WTC11 (cell line): ENCODE measurements at regions not wholly inside any gene's neighbourhood (a gene's known extent, or its start where the extent isn't known, plus 50 kb on each side); places are given as distances from the start of the nearest gene placed in this dataset.

ENCODE experiments used
- ATAC-seq: fragments of 200-7000 bp; cut with Tn5 transposase; 2 replicates; pipeline ENCODE4 v1.10.0; 2021; ENCODE audit warnings: mild to moderate bottlenecking, moderate library complexity
- CTCF ChIA-PET: fragments of 300-600 bp; sonication (Branson Sonifier 250); formaldehyde crosslinking; loops from one replicate; lab custom pipeline; 2021; ENCODE audit warnings: antibody characterized with exemption; lab: Charles Lee
- POLR2A ChIA-PET: fragments of 350-600 bp; sonication (Branson Sonifier 250); formaldehyde crosslinking; loops from one replicate; lab custom pipeline; 2021; ENCODE audit warnings: antibody characterized with exemption; lab: Charles Lee
- DNase-seq: peaks from one replicate; pipeline ENCODE4 v3.0.0; 2021; ENCODE audit warnings: low spot score
- H3K27ac Mint-ChIP-seq: 2 replicates; pipeline ENCODE4 v1.8.0; 2021; ENCODE audit warnings: mixed read lengths
- H3K27me3 Mint-ChIP-seq: 2 replicates; pipeline ENCODE4 v1.8.0; 2021; ENCODE audit warnings: low read depth, mild to moderate bottlenecking, moderate library complexity, mixed read lengths
- H3K36me3 Mint-ChIP-seq: 2 replicates; pipeline ENCODE4 v1.8.0; 2021; ENCODE audit warnings: mixed read lengths
- H3K4me1 Mint-ChIP-seq: 2 replicates; pipeline ENCODE4 v1.8.0; 2022; ENCODE audit warnings: mixed read lengths
- H3K4me3 Mint-ChIP-seq: 2 replicates; pipeline ENCODE4 v1.8.0; 2021; ENCODE audit warnings: mild to moderate bottlenecking, moderate library complexity, mixed read lengths
- H3K9me3 Mint-ChIP-seq: 2 replicates; pipeline ENCODE4 v1.8.0; 2021; ENCODE audit warnings: mixed read lengths
- ARID4B ChIP-seq: sonication (generic); formaldehyde crosslinking; IDR thresholded peaks from 2 replicates; pipeline ENCODE4 v1.8.0; 2023; ENCODE audit warnings: missing genetic modification reagents, mild to moderate bottlenecking, borderline replicate concordance
- ATF1 ChIP-seq: sonication (generic); formaldehyde crosslinking; IDR thresholded peaks from 2 replicates; pipeline ENCODE4 v1.8.1; 2023; ENCODE audit warnings: mild to moderate bottlenecking, moderate library complexity, missing genetic modification reagents
- ATF3 ChIP-seq: sonication (generic); formaldehyde crosslinking; conservative IDR thresholded peaks from 2 replicates; pipeline ENCODE4 v1.8.1; 2022; ENCODE audit warnings: mild to moderate bottlenecking, missing genetic modification reagents
- CREM ChIP-seq: sonication (generic); formaldehyde crosslinking; IDR thresholded peaks from 2 replicates; pipeline ENCODE4 v1.8.1; 2022; ENCODE audit warnings: mild to moderate bottlenecking, missing genetic modification reagents, moderate library complexity
- ESRRA ChIP-seq: sonication (generic); formaldehyde crosslinking; IDR thresholded peaks from 2 replicates; pipeline ENCODE4 v1.8.1; 2022; ENCODE audit warnings: mild to moderate bottlenecking, missing genetic modification reagents, borderline replicate concordance
- FOXP1 ChIP-seq: sonication (generic); formaldehyde crosslinking; IDR thresholded peaks from 2 replicates; pipeline ENCODE4 v1.8.0; 2022; ENCODE audit warnings: missing genetic modification reagents, mild to moderate bottlenecking, moderate library complexity, borderline replicate concordance
- IRF1 ChIP-seq: sonication (generic); formaldehyde crosslinking; IDR thresholded peaks from 2 replicates; pipeline ENCODE4 v1.8.0; 2023; ENCODE audit warnings: missing genetic modification reagents
- JUN ChIP-seq: sonication (generic); formaldehyde crosslinking; IDR thresholded peaks from 2 replicates; pipeline ENCODE4 v1.8.0; 2023; ENCODE audit warnings: mild to moderate bottlenecking, missing genetic modification reagents
- RORB ChIP-seq: fragments of 250-450 bp; sonication (Bioruptor Pico); IDR thresholded peaks from 2 replicates; pipeline ENCODE4 v1.9.0; 2021; ENCODE audit warnings: mild to moderate bottlenecking
- TP53 ChIP-seq: sonication (generic); formaldehyde crosslinking; IDR thresholded peaks from 2 replicates; pipeline ENCODE4 v1.8.1; 2023; ENCODE audit warnings: mild to moderate bottlenecking, missing genetic modification reagents
- ZMAT4 ChIP-seq: fragments of 250-450 bp; sonication (Bioruptor Pico); IDR thresholded peaks from 2 replicates; pipeline ENCODE4 v1.9.0; 2021; ENCODE audit warnings: mild to moderate bottlenecking
- ZNF232 ChIP-seq: sonication (generic); formaldehyde crosslinking; IDR thresholded peaks from 2 replicates; pipeline ENCODE4 v1.8.0; 2022; ENCODE audit warnings: mild to moderate bottlenecking, missing genetic modification reagents
- ZNF263 ChIP-seq: sonication (generic); formaldehyde crosslinking; IDR thresholded peaks from 2 replicates; pipeline ENCODE4 v1.8.1; 2022; ENCODE audit warnings: low read depth, mild to moderate bottlenecking, moderate library complexity, missing genetic modification reagents
- ZNF512 ChIP-seq: sonication (generic); formaldehyde crosslinking; IDR thresholded peaks from 2 replicates; pipeline ENCODE4 v1.8.1; 2022; ENCODE audit warnings: missing genetic modification reagents, borderline replicate concordance

- peaks cover 7% of the 10 kb centered on the region for H3K9me3 Mint-ChIP-seq
- CTCF ChIA-PET, result interaction anchor here (0.9 to 1.5 kb wide), 2 partner anchors 44 to 314 kb away, joined by 3 read pairs; no protein-coding TSS in a partner anchor
- no peak overlapping the region for H3K27ac Mint-ChIP-seq
- no peak overlapping the region for H3K4me3 Mint-ChIP-seq
- TF ChIP-seq ESRRA, result no peak
- TF ChIP-seq ZNF512 (CRISPR knock-in tag), result no peak
- TF ChIP-seq IRF1 (CRISPR knock-in tag), result no peak
- TF ChIP-seq ZNF232 (CRISPR knock-in tag), result no peak
- no peak for TF ChIP-seq TP53 (CRISPR knock-in tag)
- no peak for TF ChIP-seq ATF3 (CRISPR knock-in tag)
- TF ChIP-seq JUN (CRISPR knock-in tag), result no peak
- no peak for ATAC-seq
- peaks cover 47% of the 10 kb centered on the region for H3K4me1 Mint-ChIP-seq
- no peaks in the 10 kb centered on the region for H3K27me3 Mint-ChIP-seq
- peaks cover 3% of the 10 kb centered on the region for H3K36me3 Mint-ChIP-seq
- POLR2A ChIA-PET, result interaction anchor here (0.6 kb wide), 1 partner anchor 1041 kb away, joined by 7 read pairs; no protein-coding TSS in a partner anchor
- DNase-seq, result no peak
These were observed 100.3 kb downstream of the GJA1 start for GRCh38 chr6:121535777-121536176.

- TF ChIP-seq RORB (CRISPR knock-in tag) (no peak), FOXP1 (CRISPR knock-in tag) (no peak), JUN (CRISPR knock-in tag) (no peak), ATF1 (CRISPR knock-in tag) (no peak), ARID4B (no peak)
- POLR2A ChIA-PET, result no interaction called here
- no peak overlapping the region for H3K4me3 Mint-ChIP-seq
- no peaks in the 10 kb centered on the region for H3K27me3 Mint-ChIP-seq
- H3K4me1 Mint-ChIP-seq, result peaks cover 50% of the 10 kb centered on the region
- H3K27ac Mint-ChIP-seq, result no peak overlapping the region
- peaks cover 7% of the 10 kb centered on the region for H3K9me3 Mint-ChIP-seq
- ATAC-seq (no peak), DNase-seq (no peak)
- CTCF ChIA-PET, result interaction anchor here (0.9 to 1.5 kb wide), 2 partner anchors 43 to 313 kb away, joined by 3 read pairs; no protein-coding TSS in a partner anchor
- peaks cover 3% of the 10 kb centered on the region for H3K36me3 Mint-ChIP-seq
These were observed 100.9 kb downstream of the GJA1 start for GRCh38 chr6:121536345-121536744.

GRCh38 chr6:121539439-121539838 lies 104.0 kb downstream of the GJA1 start:
- ATAC-seq, result no peak
- Mint-ChIP-seq H3K27me3 (no peaks in the 10 kb centered on the region), H3K4me1 (peaks cover 30% of the 10 kb centered on the region), H3K36me3 (no peaks in the 10 kb centered on the region; the same call in 1 of the 2 replicates), H3K27ac (no peak overlapping the region), H3K4me3 (no peak overlapping the region), H3K9me3 (peaks cover 5% of the 10 kb centered on the region)
- DNase-seq, result no peak
- TF ChIP-seq ZMAT4 (CRISPR knock-in tag) (no peak), ZNF263 (CRISPR knock-in tag) (no peak), CREM (CRISPR knock-in tag) (no peak)
- ChIA-PET CTCF (no interaction called here), POLR2A (interaction anchor here (0.5 kb wide), 1 partner anchor 153 kb away, joined by 6 read pairs; no protein-coding TSS in a partner anchor)
